ENCODE measurements at regions not wholly inside any gene's neighbourhood (a gene's known extent, or its start where the extent isn't known, plus 50 kb on each side); places are given as distances from the start of the nearest gene placed in this dataset.
"Not testable (repeated sequence)": the region's sequence is repeated elsewhere in the genome, so short reads cannot be mapped to it uniquely, and the experiment has no call there.

GRCh38 chr9:22922222-22922621 is 475.6 kb downstream of the DMRTA1 start:
- intact Hi-C loops (cut with DNase I), result no loop called here

GRCh38 chr9:22954550-22954949 is 507.9 kb downstream of the DMRTA1 start:
- intact Hi-C loops (cut with DNase I), result no loop called here
- DNase-seq (ENCODE audit: missing footprints) (no peak), ATAC-seq (no peak)

More at GRCh38 chr9:22922222-22922621, 475.6 kb downstream of the DMRTA1 start:
- ATAC-seq (no peak), DNase-seq (ENCODE audit: missing footprints) (no peak)

GRCh38 chr9:22954964-22955363 is 508.3 kb downstream of the DMRTA1 start:
- ATAC-seq (no peak), DNase-seq (ENCODE audit: missing footprints) (no peak)
- intact Hi-C loops (cut with DNase I), result no loop called here

- intact Hi-C loops (cut with DNase I), result no loop called here
- no peak for ATAC-seq
- DNase-seq (ENCODE audit: missing footprints), result no peak
Measured at GRCh38 chr9:22969350-22969979, 522.8 kb downstream of the DMRTA1 start.

- DNase-seq (ENCODE audit: missing footprints) (no peak), ATAC-seq (no peak)
- intact Hi-C loops (cut with DNase I), result no loop called here
Measured at GRCh38 chr9:22970434-22970975, 523.9 kb downstream of the DMRTA1 start.

- no peak for DNase-seq (ENCODE audit: missing footprints)
- ATAC-seq, result no peak
- intact Hi-C loops (cut with DNase I), result no loop called here
Measured at GRCh38 chr9:22975951-22976350, 529.3 kb downstream of the DMRTA1 start.

- DNase-seq (ENCODE audit: missing footprints), result no peak
- intact Hi-C loops (cut with DNase I), result no loop called here
- no peak for ATAC-seq
Measured at GRCh38 chr9:22976454-22976853, 529.8 kb downstream of the DMRTA1 start.

- DNase-seq (ENCODE audit: missing footprints); ATAC-seq; intact Hi-C loops (cut with DNase I): not testable (repeated sequence)
Measured at GRCh38 chr9:22980429-22980828, 533.8 kb downstream of the DMRTA1 start.

- intact Hi-C loops (cut with DNase I), result no loop called here
- ATAC-seq, result no peak
- no peak for DNase-seq (ENCODE audit: missing footprints)
Measured at GRCh38 chr9:22986556-22986955, 539.9 kb downstream of the DMRTA1 start.

- intact Hi-C loops (cut with DNase I), result no loop called here
- DNase-seq (ENCODE audit: missing footprints), result no peak
- no peak for ATAC-seq
Measured at GRCh38 chr9:22990349-22990748, 543.7 kb downstream of the DMRTA1 start.

- no peak for ATAC-seq
- intact Hi-C loops (cut with DNase I), result no loop called here
- no peak for DNase-seq (ENCODE audit: missing footprints)
Measured at GRCh38 chr9:22992780-22993179, 546.2 kb downstream of the DMRTA1 start.

- DNase-seq (ENCODE audit: missing footprints) (no peak), ATAC-seq (no peak)
- intact Hi-C loops (cut with DNase I), result no loop called here
Measured at GRCh38 chr9:22997923-22998322, 551.3 kb downstream of the DMRTA1 start.

GRCh38 chr9:23005156-23005555 is 558.5 kb downstream of the DMRTA1 start:
- intact Hi-C loops (cut with DNase I), result no loop called here
- DNase-seq (ENCODE audit: missing footprints), result no peak
- no peak for ATAC-seq

GRCh38 chr9:23006127-23006526 is 559.5 kb downstream of the DMRTA1 start:
- intact Hi-C loops (cut with DNase I), result no loop called here
- DNase-seq (ENCODE audit: missing footprints), result no peak
- ATAC-seq, result no peak

GRCh38 chr9:23011669-23012068 is 565.0 kb downstream of the DMRTA1 start:
- no peak for DNase-seq (ENCODE audit: missing footprints)
- intact Hi-C loops (cut with DNase I), result no loop called here
- no peak for ATAC-seq

GRCh38 chr9:23015557-23015956 is 568.9 kb downstream of the DMRTA1 start:
- ATAC-seq, result no peak
- intact Hi-C loops (cut with DNase I), result no loop called here
- DNase-seq (ENCODE audit: missing footprints), result no peak

GRCh38 chr9:23036416-23036815 is 589.8 kb downstream of the DMRTA1 start:
- no peak for ATAC-seq
- intact Hi-C loops (cut with DNase I), result no loop called here
- DNase-seq (ENCODE audit: missing footprints), result no peak

GRCh38 chr9:23039402-23039801 is 592.8 kb downstream of the DMRTA1 start:
- intact Hi-C loops (cut with DNase I), result no loop called here
- ATAC-seq, result no peak

GRCh38 chr9:23041466-23041865 is 594.8 kb downstream of the DMRTA1 start:
- ATAC-seq (no peak), DNase-seq (ENCODE audit: missing footprints) (no peak)
- intact Hi-C loops (cut with DNase I), result no loop called here

More at GRCh38 chr9:23039402-23039801, 592.8 kb downstream of the DMRTA1 start:
- DNase-seq (ENCODE audit: missing footprints), result no peak

- no peak for DNase-seq (ENCODE audit: missing footprints)
- no peak for ATAC-seq
- intact Hi-C loops (cut with DNase I), result no loop called here
Measured at GRCh38 chr9:23044549-23044948, 597.9 kb downstream of the DMRTA1 start.

GRCh38 chr9:23046026-23046425 is 599.4 kb downstream of the DMRTA1 start:
- DNase-seq (ENCODE audit: missing footprints); intact Hi-C loops (cut with DNase I); ATAC-seq: not testable (repeated sequence)

Measured in Right ventricle myocardium inferior (tissue), 1 donor.